ENCODE measurements at regions not wholly inside any gene's neighbourhood (a gene's known extent, or its start where the extent isn't known, plus 50 kb on each side); places are given as distances from the start of the nearest gene placed in this dataset.
A peak's percentile ranks its signal among the peaks of the same experiment; 100 is the strongest.

GRCh38 chr5:105581988-105582690 is 2019.5 kb upstream of the NUDT12 start:
- DNase-seq (ENCODE audit: low read depth): no peak
- TF ChIP-seq CTCF (conservative IDR thresholded peaks at IDR 0.05; ENCODE audit: low read depth, low read length): no peak
- no peak overlapping the region for H3K4me3 ChIP-seq (ENCODE audit: low read length)

DNA sequence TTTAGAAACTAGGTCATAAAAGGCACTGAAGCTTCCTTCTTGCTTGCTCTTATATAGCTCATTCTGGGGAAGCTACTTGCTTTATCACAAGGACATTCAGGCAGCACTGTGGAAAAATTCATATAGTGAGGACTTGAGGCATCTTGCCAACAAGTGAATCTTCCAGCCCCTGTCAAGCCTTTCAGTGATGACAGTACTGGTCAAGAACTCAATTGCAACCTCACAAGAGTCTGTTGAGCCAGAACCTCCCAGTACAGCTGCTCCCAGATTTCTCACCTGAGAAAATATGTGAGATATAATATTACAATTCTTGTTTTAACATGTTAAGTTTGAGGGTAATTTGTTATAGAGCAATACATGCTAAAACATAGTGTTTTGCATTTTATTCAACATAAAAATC is 2011.0 kb upstream of the NUDT12 start:
- TF ChIP-seq CTCF (conservative IDR thresholded peaks at IDR 0.05; ENCODE audit: low read depth, low read length): no peak
- H3K4me3 ChIP-seq (ENCODE audit: low read length): no peak overlapping the region
- DNase-seq (ENCODE audit: low read depth): no peak

- no peak overlapping the region for H3K4me3 ChIP-seq (ENCODE audit: low read length)
- DNase-seq (ENCODE audit: low read depth): no peak
- no peak for TF ChIP-seq CTCF (conservative IDR thresholded peaks at IDR 0.05; ENCODE audit: low read depth, low read length)
Measured at GRCh38 chr5:105565531-105565930, 2002.9 kb upstream of the NUDT12 start.

DNA sequence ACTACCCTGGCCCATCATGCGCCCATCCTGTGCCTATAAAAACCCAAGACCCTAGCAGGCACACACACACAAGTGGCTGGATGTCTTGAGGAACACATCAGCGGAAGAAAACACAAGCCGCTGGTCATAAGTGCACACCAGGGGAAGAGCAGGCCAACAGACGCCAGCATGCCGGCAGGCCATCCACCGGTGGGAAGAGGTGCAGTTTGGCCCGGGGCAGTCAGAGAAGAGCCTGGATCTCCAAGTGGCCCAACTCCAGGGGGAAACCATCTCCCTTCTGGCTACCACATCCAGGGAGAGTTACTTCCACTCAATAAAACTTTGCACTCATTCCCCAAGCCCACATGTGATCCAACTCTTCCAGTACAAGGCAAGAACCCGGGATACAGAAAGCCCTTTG is 2001.3 kb upstream of the NUDT12 start:
- DNase-seq (ENCODE audit: low read depth): no peak
- no peak for TF ChIP-seq CTCF (conservative IDR thresholded peaks at IDR 0.05; ENCODE audit: low read depth, low read length)
- H3K4me3 ChIP-seq (ENCODE audit: low read length): no peak overlapping the region

DNA sequence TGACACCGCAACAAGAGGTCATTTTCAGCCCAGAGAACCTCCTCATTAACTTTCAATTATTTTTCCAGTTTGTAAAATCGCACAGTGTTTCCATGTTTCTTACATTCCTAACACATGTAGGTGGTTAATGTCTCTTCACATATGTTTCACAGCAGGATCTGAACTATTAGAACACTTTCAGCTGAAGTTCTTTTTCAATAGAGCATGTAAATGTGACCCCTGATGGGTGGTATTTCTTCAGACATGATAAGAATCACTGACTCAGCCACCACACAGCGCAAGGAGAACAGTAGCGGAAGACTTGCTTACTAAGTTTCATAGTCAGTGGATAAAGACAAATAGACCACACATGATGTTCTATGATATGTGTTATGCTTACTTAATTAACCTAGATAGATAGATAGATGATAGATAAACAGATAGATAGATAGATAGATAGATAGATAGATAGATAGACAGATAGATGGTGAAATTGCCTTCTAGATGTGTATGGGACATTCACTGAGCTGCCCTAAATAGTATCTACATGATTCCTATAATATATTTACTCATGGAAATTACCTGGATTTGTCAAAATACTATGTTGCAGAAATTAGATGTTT is 1992.1 kb upstream of the NUDT12 start:
- TF ChIP-seq CTCF (conservative IDR thresholded peaks at IDR 0.05; ENCODE audit: low read depth, low read length): no peak
- DNase-seq (ENCODE audit: low read depth): no peak
- H3K4me3 ChIP-seq (ENCODE audit: low read length): no peak overlapping the region

DNA sequence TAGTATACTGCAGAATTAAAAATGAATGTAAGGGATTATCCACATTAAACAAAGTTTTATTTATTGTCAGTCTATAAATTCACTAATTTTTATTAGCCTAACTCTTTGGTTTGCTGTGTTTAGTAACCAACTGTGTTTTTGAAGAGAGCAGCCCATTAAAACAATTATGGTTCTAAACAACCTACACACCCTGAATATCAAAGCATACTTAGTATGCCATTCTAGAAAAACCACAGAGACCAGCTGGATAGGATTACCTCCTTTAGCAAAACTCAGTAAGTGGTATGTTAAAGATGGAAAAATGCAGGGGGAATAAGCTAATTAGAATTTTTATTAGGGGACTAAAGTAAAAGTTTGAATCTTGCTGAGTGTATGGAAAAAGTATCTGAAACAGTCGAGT is 1981.7 kb upstream of the NUDT12 start:
- DNase-seq (ENCODE audit: low read depth): peak; percentile 50
- no peak for TF ChIP-seq CTCF (conservative IDR thresholded peaks at IDR 0.05; ENCODE audit: low read depth, low read length)
- H3K4me3 ChIP-seq (ENCODE audit: low read length): no peak overlapping the region

- TF ChIP-seq CTCF (conservative IDR thresholded peaks at IDR 0.05; ENCODE audit: low read depth, low read length): no peak
- no peak overlapping the region for H3K4me3 ChIP-seq (ENCODE audit: low read length)
- no peak for DNase-seq (ENCODE audit: low read depth)
Measured at GRCh38 chr5:105536675-105537074, 1974.1 kb upstream of the NUDT12 start.
